ENCODE measurements at regions not wholly inside any gene's neighbourhood (a gene's known extent, or its start where the extent isn't known, plus 50 kb on each side); places are given as distances from the start of the nearest gene placed in this dataset.

- TF ChIP-seq CBX3 (IDR thresholded peaks at IDR 0.05; ENCODE audit: low read depth) (no peak), ZFX (IDR thresholded peaks at IDR 0.05) (no peak), SRF (IDR thresholded peaks at IDR 0.05; ENCODE audit: low read depth) (no peak), EGR1 (IDR thresholded peaks at IDR 0.05; ENCODE audit: low read depth) (no peak), TCF7L2 (IDR thresholded peaks at IDR 0.05; ENCODE audit: borderline replicate concordance, extremely low read depth, insufficient read depth, insufficient read length) (no peak), JUND (IDR thresholded peaks at IDR 0.05) (no peak), EZH2phosphoT487 (IDR thresholded peaks at IDR 0.05; ENCODE audit: borderline replicate concordance) (no peak), ZBTB33 (IDR thresholded peaks at IDR 0.05; ENCODE audit: extremely low read depth, insufficient replicate concordance, low read length) (no peak), ATF3 (IDR thresholded peaks at IDR 0.05) (no peak)
Observed at GRCh38 chr3:193996641-193997089, 139.3 kb upstream of the HES1 start (continued).

GRCh38 chr3:193997228-193998122, 138.5 kb upstream of the HES1 start:
- H2AFZ ChIP-seq (ENCODE audit: low read depth, low read length, poor library complexity, severe bottlenecking) = no peak overlapping the region
- H3K4me1 ChIP-seq (ENCODE audit: control insufficient read depth in 1 of 2, insufficient read depth in 2 of 2, low read length in 2 of 2) = peaks cover 3 to 9% of the 10 kb centered on the region in 2 experiments; a peak in 3 of 4 replicates
- no peak overlapping the region for H3K4me3 ChIP-seq (replicated peaks in 1 of 2; ENCODE audit: low read depth in 1 of 2, low read length in 2 of 2)
- BruUV-seq (replicated peaks) = no TSS peak
- ChIA-PET RAD21 (ENCODE audit: low non-redundant PET in 1 of 2, low total read pairs in 2 of 2, uncharacterized antibody in 2 of 2, unreplicated experiment in 2 of 2) (no interaction called here), POLR2A (no interaction called here), CTCF (no interaction called here)
- intact Hi-C loops (cut with micrococcal nuclease) = no loop called here
- H3K9ac ChIP-seq (ENCODE audit: low read length) = no peak overlapping the region
- H3K36me3 ChIP-seq (ENCODE audit: control insufficient read depth in 1 of 2, insufficient read depth in 2 of 2, low read length in 2 of 2) = no peaks in the 10 kb centered on the region
- H3K4me2 ChIP-seq (ENCODE audit: low read length) = no peak overlapping the region
- H3K27me3 ChIP-seq (ENCODE audit: insufficient read depth, low read length) = no peaks in the 10 kb centered on the region
- DNase-seq (ENCODE audit: low read depth, low spot score) (no peak), ATAC-seq (no peak)
- H4K20me1 ChIP-seq (ENCODE audit: insufficient read depth) = no peaks in the 10 kb centered on the region
- no peak overlapping the region for H3K27ac ChIP-seq (ENCODE audit: low read depth, low read length)
- no peaks in the 10 kb centered on the region for H3K9me3 ChIP-seq (ENCODE audit: control insufficient read depth in 1 of 2, insufficient read depth in 1 of 2, low read depth in 1 of 2, low read length in 2 of 2)
- H3K9me2 ChIP-seq (ENCODE audit: insufficient read depth) = no peaks in the 10 kb centered on the region
- H3K79me2 ChIP-seq (ENCODE audit: insufficient read depth, low read length) = no peaks in the 10 kb centered on the region
- TF ChIP-seq CEBPB (IDR thresholded peaks at IDR 0.05; ENCODE audit: low read depth) (no peak), CBX3 (IDR thresholded peaks at IDR 0.05; ENCODE audit: low read depth) (no peak), SIN3A (IDR thresholded peaks at IDR 0.05; ENCODE audit: low read depth) (no peak), YY1 (IDR thresholded peaks at IDR 0.05; ENCODE audit: extremely low read depth, insufficient replicate concordance, low read depth, low read length) (no peak), CTCF (IDR thresholded peaks at IDR 0.05 in 2 of 3, conservative IDR thresholded peaks at IDR 0.05 in 1 of 3; ENCODE audit: borderline replicate concordance in 1 of 3, insufficient read depth in 1 of 3, low read depth in 2 of 3, low read length in 2 of 3) (no peak), REST (IDR thresholded peaks at IDR 0.05; ENCODE audit: low read depth) (no peak), EZH2phosphoT487 (IDR thresholded peaks at IDR 0.05; ENCODE audit: borderline replicate concordance) (no peak), ZFX (IDR thresholded peaks at IDR 0.05) (no peak), POLR2AphosphoS5 (IDR thresholded peaks at IDR 0.05; ENCODE audit: low read depth, low read length) (no peak), EGR1 (IDR thresholded peaks at IDR 0.05; ENCODE audit: low read depth) (no peak), ELF1 (IDR thresholded peaks at IDR 0.05; ENCODE audit: borderline replicate concordance, low read depth) (no peak)
